ENCODE measurements at regions not wholly inside any gene's neighbourhood (a gene's known extent, or its start where the extent isn't known, plus 50 kb on each side); places are given as distances from the start of the nearest gene placed in this dataset.

- Histone ChIP-seq H3K36me3 (ENCODE audit: control insufficient read depth in 4 of 4, insufficient read depth in 3 of 4, low read depth in 1 of 4, low read length in 3 of 4) (no peaks in the 10 kb centered on the region), H3K27ac (ENCODE audit: low read depth in 1 of 2, low read length in 2 of 2) (no peak overlapping the region), H3K9me3 (ENCODE audit: control insufficient read depth in 4 of 4, low read length in 3 of 4) (no peaks in the 10 kb centered on the region), H3K4me3 (ENCODE audit: low read depth in 1 of 3, low read length in 3 of 3) (no peak overlapping the region), H3K9ac (ENCODE audit: low read depth in 1 of 2, low read length in 2 of 2) (no peak overlapping the region), H3K4me1 (ENCODE audit: control insufficient read depth in 4 of 4, insufficient read depth in 4 of 4, low read length in 3 of 4) (peaks cover 5 to 32% (median 29%) of the 10 kb centered on the region in 4 donors), H3K27me3 (ENCODE audit: control insufficient read depth in 4 of 4, insufficient read depth in 4 of 4, low read length in 3 of 4) (no peaks in the 10 kb centered on the region)
- TF ChIP-seq NR2F2 (IDR thresholded peaks at IDR 0.05) (no peak), TAF1 (conservative IDR thresholded peaks at IDR 0.05) (no peak), EGR1 (IDR thresholded peaks at IDR 0.05; ENCODE audit: low read depth in 2 of 2) (no peak), FOXA2 (IDR thresholded peaks at IDR 0.05) (no peak), SP1 (IDR thresholded peaks at IDR 0.05) (no peak), ATF3 (IDR thresholded peaks at IDR 0.05) (no peak), YY1 (IDR thresholded peaks at IDR 0.05) (no peak), RAD21 (IDR thresholded peaks at IDR 0.05) (no peak), JUND (IDR thresholded peaks at IDR 0.05) (no peak), HNF4A (conservative IDR thresholded peaks at IDR 0.05) (no peak), GABPA (IDR thresholded peaks at IDR 0.05 in 1 of 2, conservative IDR thresholded peaks at IDR 0.05 in 1 of 2) (no peak), ZBTB33 (IDR thresholded peaks at IDR 0.05) (no peak), RXRA (IDR thresholded peaks at IDR 0.05) (no peak), REST (IDR thresholded peaks at IDR 0.05) (no peak), FOXA1 (IDR thresholded peaks at IDR 0.05) (no peak), CTCF (IDR thresholded peaks at IDR 0.05; ENCODE audit: low read depth, low read length, missing input control) (no peak), HNF4G (IDR thresholded peaks at IDR 0.05) (no peak)
- 88% methylated on average over 11 of the region's 11 CpGs for WGBS
- DNase-seq (ENCODE audit: low spot score): no peak
These were observed 64.7 kb downstream of the KLF15 start for GRCh38 chr3:126292318-126293070.
